ENCODE measurements at regions not wholly inside any gene's neighbourhood (a gene's known extent, or its start where the extent isn't known, plus 50 kb on each side); places are given as distances from the start of the nearest gene placed in this dataset.

DNA sequence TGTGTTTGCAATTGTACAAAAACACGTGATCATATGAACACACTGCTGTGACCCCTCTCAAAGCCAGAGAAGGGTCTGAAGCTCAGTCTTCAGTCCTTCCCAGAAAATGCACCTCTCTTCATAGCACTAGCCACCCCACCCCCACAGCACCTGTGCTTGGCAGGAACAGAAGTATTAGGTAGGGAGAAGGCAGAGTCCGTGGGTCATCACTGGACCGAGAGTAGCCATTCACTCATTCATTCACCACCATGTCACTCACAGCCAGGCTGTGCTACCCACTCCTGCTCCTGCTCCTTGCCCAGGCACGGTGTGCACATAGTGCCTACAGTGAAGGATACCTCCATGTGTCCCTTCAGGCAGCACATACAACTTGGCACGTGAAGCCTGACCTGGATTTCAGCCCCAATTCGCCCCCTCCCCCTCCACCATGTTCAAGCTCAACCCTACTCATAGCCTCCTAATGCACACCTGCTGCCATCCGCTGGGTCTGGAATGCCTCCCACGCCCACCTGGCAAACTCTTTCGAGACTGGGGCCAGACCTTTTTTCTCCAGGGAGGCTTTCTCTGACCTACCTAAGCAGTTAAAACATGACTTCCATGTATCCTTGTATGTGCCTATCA is 81.9 kb upstream of the GALNT2 start:
- TF ChIP-seq, protein P1, sequence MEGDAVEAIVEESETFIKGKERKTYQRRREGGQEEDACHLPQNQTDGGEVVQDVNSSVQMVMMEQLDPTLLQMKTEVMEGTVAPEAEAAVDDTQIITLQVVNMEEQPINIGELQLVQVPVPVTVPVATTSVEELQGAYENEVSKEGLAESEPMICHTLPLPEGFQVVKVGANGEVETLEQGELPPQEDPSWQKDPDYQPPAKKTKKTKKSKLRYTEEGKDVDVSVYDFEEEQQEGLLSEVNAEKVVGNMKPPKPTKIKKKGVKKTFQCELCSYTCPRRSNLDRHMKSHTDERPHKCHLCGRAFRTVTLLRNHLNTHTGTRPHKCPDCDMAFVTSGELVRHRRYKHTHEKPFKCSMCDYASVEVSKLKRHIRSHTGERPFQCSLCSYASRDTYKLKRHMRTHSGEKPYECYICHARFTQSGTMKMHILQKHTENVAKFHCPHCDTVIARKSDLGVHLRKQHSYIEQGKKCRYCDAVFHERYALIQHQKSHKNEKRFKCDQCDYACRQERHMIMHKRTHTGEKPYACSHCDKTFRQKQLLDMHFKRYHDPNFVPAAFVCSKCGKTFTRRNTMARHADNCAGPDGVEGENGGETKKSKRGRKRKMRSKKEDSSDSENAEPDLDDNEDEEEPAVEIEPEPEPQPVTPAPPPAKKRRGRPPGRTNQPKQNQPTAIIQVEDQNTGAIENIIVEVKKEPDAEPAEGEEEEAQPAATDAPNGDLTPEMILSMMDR (IDR thresholded peaks at IDR 0.05): no peak
- TF ChIP-seq POLR2A (IDR thresholded peaks at IDR 0.05): no peak
- no peak for TF ChIP-seq POLR2AphosphoS5 (IDR thresholded peaks at IDR 0.05)

All from prostate gland (tissue), 2 donors.